IPS-NIHi7 (cell line): ENCODE measurements at regions not wholly inside any gene's neighbourhood (a gene's known extent, or its start where the extent isn't known, plus 50 kb on each side); places are given as distances from the start of the nearest gene placed in this dataset.
"Not testable (repeated sequence)": the region's sequence is repeated elsewhere in the genome, so short reads cannot be mapped to it uniquely, and the experiment has no call there.

Source experiments
- DNase-seq: peaks from one replicate; pipeline ENCODE4 v3.0.0; 2012; ENCODE audit warnings: mixed read lengths; ENCODE audit errors: extremely low spot score

DNA sequence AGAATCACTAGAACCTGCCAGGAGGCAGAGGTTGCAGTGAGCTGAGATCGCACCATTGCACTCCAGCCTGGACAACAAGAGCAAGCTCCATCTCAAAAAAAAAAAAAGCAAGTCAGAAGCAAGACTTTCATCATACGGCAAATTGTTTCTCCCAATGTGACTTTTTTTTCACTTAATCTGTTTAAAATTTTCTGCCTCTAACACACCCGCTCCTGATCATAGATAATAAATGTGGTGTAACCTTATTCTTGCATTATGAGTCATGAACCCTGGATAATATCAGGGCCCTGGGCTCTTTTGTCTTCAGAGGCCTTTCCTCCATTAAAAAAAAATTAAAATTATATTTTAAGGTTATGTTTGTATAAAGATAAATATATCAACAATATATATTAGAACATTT lies 111.4 kb upstream of the JCAD start:
- DNase-seq, result no peak

DNA sequence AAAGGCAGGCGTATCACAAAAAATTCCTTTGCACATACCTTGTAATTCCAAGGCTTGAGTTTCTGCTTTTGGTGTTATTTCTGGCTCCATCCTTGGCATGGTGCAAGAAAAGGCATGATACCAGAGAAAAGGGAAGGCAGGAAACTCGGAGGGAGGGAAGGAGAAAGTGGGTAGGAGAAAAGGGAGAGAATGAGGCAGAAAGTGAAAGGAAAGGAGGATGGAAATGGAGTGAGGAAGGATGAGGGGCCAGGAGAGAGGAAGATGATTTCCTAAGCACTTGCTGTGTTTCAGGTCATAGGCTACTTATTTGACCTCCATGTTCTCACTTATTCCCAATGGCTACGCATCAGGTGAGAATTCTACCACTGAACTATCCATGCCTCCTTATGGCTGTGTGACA lies 110.8 kb upstream of the JCAD start:
- DNase-seq, result no peak

DNA sequence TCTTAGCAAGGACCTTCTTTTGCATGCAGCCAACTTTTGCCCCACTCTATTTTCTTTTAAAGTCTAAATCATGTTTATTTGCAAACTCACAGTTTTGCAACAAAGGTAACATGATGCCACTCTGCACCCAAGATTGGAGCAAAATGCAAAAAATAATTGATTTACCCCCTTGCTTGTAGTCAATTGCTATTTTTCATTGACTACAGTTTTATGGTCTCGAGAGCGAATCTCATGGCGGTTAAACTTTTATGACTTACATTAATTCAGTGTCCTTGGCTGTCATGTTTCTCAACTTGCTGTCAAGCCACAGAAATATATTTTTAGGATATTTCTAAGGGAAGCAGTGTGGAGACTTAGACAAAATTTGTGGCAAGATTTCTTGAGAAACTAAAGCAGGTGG lies 110.0 kb upstream of the JCAD start:
- DNase-seq, result no peak

DNA sequence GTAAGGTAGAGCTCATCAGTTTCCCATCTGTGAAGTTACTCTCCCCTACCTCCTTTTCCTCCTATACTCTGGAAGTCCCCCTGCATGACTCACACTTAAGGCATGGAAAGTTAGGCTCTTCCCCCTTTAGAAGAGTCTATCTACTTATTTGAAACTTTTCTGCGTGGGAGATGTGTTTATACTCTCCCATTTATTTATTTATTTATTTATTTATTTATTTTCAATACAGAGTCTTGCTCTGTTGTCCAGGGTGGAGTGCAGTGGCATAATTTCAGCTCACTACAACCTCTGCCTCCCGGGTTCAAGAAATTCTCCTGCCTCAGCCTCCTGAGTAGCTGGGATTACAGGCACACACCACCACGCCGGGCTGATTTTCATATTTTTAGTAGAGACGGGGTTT lies 107.5 kb upstream of the JCAD start:
- no peak for DNase-seq

DNA sequence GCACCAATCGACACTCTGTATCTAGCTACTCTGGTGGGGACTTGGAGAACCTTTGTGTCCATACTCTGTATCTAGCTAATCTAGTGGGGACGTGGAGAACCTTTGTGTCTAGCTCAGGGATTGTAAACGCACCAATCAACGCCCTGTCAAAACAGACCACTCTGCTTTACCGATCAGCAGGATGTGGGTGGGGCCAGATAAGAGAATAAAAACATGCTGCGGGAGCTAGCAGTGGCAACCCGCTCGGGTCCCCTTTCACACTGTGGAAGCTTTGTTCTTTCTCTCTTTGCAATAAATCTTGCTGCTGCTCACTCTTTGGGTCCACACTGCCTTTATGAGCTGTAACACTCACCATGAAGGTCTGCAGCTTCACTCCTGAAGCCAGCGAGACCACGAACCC lies 104.0 kb upstream of the JCAD start:
- DNase-seq, result not testable (repeated sequence)

DNA sequence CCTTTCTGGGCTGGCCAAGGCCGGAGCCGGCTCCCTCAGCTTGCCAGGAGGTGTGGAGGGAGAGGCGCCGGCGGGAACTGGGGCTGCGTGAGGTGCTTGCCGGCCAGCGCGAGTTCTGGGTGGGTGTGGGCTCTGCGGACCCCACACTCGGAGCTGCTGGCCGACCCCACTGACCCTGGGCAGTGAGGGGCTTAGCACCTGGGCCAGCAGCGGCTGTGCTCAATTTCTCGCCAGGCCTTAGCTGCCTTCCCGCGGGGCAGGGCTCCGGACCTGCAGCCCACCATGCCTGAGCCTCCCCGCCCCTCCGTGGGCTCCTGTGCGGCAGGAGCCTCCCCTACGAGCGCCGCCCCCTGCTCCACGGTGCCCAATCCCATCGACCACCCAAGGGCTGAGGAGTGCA lies 103.4 kb upstream of the JCAD start:
- DNase-seq, result not testable (repeated sequence)

DNA sequence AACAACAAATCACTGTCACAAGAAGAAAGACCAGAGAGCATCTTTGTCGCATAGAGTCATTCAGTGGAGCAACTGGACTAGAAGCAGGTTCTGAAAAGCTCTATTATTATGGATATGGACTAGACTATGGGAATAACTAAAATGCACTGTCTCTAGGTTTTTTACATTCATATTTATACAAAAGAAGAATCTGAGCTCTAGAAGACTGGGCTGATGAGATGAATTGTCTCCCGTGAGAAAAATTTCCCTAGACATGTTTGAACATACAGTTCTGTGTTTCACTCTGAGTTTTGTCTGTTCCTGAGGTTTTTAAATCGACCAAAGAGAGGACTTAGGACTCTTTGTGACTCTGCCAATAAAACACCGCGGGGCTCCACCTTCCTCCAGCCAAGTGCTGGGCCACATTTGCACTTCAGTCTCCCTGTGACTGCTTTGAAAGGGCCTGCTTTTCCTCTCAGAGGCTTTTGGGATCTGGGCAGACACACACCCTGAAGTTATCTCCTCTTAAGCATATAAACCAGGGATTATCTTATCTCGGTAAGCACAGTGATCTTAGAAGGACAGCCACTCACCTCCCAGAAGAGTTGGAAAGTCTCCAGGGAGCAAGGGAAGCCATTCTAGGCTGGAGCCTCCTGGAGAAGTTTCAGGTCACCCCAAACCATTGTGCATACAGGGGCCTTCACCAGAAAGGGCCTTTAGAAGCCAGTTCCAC lies 101.0 kb upstream of the JCAD start:
- peak; percentile 35 for DNase-seq

DNA sequence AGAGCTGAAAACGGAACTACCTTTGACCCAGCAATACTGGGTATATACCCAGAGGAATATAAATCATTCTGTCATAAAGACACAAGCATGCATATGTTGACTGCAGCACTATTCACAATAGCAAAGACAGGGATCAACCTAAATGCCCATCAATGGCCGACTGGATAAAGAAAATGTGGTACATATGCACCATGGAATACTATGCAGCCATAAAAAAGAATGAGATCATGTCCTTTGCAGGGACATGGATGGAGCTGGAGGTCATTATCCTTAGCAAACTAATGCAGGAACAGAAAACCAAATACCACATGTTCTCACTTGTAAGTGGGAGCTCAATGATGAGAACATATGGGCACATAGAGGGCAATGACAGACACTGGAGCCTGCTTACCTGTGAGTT lies 100.2 kb upstream of the JCAD start:
- DNase-seq, result not testable (repeated sequence)

DNA sequence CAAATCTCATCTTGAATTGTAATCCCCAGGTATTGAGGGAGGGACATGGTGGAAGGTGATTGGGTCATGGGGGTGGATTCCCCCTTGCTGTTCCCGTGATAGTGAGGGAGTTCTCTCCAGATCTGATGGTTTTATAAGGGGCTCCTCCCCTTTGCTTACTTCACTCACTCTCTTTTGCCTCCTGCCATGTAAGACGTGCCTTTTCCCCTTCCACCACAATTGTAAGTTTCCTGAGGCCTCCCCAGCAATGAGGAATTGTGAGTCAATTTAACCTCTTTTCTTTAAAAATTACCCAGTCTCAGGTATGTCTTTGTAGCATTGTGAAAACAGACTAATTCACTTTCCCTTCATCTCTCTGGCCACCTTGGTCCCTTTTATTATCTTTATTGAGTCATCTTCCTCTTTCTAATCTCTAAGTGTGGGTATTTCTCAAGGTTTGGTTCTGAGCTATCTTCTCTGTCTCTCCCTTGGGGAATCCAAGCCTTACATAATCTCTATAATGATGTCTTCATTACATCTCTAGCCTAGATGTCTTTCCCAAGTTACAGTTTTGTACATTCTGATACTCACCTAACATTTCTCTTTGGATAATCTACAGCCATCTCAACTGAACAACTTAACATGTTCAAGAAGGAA lies 99.1 kb upstream of the JCAD start:
- DNase-seq, result no peak

DNA sequence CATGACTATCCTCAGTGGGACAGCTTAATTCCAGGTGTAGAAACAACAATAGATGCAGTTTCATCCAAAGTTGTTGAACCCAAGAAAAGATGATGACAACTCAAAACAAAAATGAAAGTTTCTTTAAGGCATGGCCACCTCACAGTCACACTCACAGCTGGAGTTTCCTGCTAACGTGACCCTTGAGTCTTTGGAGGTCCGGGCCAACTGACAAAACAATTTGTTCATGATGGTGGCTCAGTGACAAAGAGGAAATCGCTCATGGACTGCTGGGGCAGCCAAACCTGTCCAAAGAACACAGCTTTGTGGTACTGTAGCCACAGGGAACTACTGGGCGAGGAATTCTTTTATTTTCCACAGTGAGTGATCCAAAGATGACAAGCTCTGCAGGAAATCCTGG lies 96.0 kb upstream of the JCAD start:
- DNase-seq, result no peak

DNA sequence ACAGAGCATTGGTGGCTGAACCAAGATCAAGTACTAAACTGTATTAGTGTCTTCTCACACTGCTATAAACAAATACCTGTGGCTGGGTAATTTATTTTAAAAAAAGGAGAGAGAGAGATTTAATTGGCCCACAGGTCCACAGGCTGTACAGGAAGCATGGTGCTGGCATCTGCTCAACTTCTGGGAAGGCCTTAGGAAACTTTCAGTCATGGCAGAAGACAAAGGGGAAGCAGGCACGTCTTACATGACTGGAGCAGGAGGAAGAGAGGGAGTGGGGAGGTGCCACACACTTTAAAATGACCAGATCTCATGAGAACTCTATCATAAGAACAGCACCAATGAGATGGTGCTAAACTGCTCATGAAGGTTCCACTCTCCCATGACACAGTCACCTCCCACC lies 95.2 kb upstream of the JCAD start:
- DNase-seq, result no peak

DNA sequence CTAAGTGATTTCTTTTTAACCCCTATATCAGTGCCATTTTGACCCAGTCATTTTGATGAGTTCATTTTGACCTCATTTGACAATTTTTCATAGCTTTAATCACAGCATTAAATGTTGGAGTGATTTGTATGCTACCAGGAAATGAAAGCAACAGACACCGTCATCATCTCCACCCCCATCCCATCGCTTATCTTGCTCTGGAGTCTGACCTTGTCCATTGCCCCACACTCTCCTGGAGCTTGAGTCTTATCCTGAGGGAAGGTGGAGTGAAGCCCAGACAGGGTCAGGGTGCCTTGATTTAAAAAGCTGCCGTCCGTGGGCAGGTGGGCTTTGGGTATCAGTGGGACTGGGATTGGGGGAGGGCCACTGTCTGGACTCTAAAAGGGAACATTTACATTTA lies 94.7 kb upstream of the JCAD start:
- no peak for DNase-seq

DNA sequence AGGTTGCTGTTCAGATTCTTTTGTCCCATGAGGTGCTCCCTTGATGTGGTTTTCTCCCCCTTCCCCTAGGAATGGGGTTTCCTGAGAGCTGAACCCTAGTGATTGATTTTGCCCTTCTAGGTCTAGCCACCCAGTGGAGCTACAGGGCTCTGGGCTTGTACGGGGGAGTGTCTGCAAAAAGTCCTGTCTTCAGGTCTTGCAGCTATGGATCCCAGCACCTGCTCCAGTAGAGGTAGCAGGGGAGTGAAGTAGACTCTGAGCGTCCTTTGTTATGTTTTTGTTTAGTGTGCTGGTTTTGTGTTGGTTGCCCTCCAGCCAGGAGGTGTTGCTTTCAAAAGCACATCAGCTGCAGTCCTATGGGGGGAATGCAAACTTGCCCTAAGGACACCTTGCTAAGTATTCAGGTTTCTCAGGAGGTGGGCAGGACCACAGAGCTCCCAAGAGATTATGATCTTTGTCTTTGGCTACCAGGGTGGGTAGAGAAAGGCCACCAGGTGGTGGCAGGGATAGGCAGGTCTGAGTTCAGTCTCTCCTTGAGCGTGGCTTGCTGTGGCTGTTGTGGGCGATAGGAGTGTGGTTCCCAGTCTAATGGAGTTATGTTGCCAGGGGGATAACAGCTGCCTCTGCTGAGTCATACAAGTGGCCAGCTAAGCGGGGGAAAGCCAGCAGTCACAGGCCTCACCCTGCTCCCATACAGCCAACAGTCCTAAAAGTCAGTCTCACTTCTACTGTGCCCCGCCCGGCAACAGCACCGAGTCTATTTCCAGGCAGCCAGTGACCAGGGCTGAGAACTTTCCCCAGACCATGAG lies 92.4 kb upstream of the JCAD start:
- peak; percentile 40 for DNase-seq

DNA sequence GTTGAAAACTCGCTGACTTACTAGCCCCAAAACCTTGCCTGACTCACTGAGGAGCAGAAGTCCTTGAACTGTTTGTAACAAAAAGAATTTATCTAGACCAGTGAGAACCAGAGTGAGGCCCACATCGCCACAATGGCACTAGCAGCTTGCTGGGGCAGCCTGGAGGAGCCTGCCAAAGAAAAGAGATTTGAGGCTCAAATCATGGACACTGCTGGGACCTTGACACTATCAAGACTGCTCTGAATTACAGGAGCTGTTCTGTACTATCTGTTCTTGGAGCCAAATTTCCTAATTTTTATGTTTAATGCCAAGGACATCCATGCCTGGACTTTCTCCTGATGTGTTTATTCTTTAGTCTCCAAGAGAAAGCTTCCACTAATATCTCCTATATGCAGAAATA lies 82.0 kb upstream of the JCAD start:
- DNase-seq, result no peak

DNA sequence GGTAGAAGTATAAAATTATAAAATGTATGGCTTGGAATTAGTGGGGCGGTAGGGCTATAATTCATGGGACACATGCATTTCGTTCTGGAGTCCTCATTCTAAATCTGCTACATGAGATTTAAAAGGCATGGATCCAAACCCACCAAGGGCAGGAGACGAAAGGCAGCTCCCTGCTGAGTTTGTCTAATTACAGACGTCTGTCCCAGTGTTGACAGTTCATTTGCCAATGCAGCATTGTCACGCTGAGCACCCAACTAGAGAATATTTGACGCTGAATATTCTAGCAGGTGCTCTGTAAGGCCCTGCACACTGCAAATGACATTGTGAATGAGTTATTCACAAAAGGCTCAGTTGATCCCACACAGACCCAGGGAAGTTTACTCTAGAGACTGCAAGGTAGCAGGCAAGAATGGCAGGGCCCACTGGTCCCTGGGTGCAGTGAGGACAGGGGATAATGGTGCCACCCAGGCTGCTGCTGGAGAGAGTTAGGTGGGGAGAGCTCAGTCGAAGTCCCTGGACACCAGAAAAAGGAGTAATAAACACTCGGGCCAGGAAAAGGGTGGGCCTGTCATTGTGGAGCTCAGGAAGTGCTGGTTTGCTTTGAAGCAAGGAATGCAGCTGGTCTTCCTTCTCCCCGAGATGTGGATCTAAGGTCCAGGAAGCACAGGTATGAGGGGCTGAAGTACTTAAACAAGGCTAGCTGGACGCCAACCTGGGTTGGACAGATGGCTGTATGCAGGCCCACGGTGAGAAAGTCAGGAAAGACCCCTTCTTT lies 75.0 kb upstream of the JCAD start:
- DNase-seq, result no peak

DNA sequence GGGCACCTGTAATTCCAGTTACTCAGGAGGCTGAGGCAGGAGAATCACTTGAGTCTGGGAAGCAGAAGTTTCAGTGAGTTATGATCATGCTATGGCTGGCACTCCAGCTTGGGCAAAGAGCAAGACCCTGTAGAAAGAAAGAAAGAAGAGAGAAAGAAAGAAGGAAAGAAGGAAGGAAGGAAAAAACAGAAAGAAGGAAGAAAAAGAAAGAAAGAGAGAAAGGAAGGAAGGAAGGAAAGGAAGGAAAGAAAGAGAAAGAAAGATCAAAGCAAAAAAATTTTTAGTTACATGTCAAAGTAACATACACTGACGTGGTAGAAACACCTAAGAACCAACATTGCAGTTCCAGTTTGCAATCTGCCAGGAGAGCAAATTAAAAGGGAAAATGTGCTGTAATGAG lies 73.8 kb upstream of the JCAD start:
- no peak for DNase-seq

DNA sequence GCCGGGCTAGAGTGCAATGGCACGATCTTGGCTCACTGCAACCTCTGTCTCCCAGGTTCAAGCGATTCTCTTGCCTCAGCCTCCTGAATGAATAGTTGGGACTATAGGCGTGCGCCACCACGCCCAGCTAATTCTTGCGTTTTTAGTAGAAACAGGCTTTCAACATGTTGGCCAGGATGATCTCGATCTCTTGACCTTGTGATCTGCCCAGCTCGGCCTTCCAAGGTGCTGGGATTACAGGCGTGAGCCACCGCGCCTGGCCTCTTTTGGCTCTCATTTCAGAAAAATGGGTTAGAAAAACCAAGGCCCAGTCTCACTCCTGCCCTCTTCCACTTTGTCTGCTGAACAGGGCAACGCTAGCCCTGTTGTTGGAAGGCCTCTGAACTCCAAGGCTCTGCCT lies 72.0 kb upstream of the JCAD start:
- DNase-seq, result not testable (repeated sequence)

DNA sequence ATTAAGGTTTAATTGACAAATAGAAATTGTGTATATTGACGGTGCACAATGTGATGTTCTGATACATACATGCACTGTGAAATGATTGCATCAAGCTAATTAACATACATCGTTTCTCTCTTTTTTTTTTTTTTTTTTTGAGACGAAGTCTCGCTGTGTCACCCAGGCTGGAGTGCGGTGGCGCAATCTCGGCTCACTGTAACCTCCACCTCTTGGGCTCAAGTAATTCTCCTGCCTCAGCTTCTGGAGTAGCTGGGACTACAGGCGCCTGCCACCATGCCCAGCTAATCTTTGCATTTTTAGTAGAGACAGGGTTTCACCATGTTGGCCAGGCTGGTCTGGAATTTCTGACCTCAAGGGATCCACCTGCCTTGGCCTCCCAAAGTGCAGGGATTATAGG lies 69.9 kb upstream of the JCAD start:
- DNase-seq, result not testable (repeated sequence)

DNA sequence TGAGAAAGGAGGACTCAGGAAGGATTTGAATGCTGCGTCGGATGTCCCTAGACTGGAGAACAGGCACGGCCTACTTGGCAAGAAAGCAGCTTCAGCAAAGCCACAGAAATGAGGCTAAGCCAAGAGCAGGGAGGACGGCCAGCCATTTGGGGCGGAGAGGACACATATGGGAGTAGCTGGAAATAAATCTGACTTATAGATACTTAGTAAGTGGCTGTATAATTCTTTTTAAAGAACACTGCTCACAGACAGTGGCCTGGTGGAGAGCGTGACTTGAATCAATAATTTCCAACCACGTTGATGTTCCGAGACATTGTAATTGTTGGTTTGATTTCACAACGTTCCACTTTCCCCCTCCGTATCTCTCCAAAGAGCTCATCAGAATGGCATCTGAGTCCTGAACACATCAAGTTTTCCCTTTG lies 67.7 kb upstream of the JCAD start:
- DNase-seq, result no peak

DNA sequence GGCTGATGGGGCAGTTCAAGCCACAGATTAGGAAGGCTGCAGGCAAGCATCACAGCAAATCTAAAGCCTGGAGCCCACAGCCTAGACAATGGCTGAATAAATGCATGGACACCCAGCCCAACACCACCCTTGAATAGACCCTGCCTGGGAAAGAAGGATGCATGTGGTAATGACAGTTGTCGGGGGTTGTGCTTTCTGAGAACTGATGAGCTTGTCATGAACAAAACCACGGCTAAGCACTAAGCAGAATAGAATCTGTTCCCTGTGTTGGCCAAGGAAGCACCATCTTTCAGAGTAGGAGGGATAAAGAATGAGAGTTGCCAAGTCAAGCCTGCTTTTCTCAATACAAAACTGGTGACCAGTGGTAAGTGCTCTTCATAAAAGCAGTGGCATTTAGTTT lies 66.1 kb upstream of the JCAD start:
- no peak for DNase-seq

DNA sequence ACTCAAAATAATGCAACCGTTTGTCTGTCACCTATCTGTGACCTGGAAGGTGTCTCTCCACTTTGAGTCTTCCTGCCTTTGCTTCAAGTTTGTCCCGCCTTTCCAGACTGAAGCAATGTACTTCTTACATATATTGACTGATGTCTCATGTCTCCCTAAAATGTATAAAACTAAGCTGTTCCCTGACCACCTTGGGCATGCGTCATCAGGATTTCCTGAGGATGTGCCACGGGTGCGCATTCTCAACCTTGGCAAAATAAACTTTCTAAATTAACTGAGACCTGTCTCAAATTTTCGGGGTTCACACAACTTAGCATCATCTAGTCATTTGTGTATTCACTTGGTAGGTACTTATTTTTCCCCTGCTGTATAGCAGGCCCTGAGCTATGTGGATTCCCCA lies 65.3 kb upstream of the JCAD start:
- DNase-seq, result no peak

DNA sequence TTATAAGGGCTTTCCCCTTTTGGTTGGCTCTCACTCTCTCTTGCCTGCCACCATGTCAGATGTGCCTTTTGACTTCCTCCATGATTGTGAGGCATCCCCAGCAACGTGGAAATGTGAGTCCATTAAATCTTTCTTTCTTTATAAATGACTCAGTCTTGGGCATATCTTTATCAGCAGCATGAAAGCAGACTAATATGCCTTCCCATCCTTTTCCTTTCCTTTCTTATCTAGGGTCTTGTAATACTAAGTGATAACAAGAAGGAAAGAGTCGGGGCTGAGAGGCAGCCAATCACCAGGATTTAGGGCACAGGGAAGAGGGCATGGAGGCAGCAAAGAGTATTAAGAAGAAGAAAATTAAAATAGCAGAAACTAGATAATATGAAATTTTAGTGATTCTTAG lies 62.0 kb upstream of the JCAD start:
- no peak for DNase-seq
